GM21786 (cell line): ENCODE measurements at regions not wholly inside any gene's neighbourhood (a gene's known extent, or its start where the extent isn't known, plus 50 kb on each side); places are given as distances from the start of the nearest gene placed in this dataset.
"Not testable (repeated sequence)": the region's sequence is repeated elsewhere in the genome, so short reads cannot be mapped to it uniquely, and the experiment has no call there.

Experiments
- ATAC-seq: cut with Tn5 transposase; IDR thresholded peaks from one replicate; pipeline ENCODE4 v1.9.1; 2021; ENCODE audit not compliant: unreplicated experiment

- ATAC-seq, result no peak
Measured at GRCh38 chr13:71382285-71382684, 484.7 kb downstream of the DACH1 start.

GRCh38 chr13:71380191-71380590 lies 486.8 kb downstream of the DACH1 start:
- no peak for ATAC-seq

GRCh38 chr13:71378961-71379905 lies 487.8 kb downstream of the DACH1 start:
- ATAC-seq, result no peak

GRCh38 chr13:71374471-71375049 lies 492.4 kb downstream of the DACH1 start:
- no peak for ATAC-seq

GRCh38 chr13:71368336-71368735 lies 498.7 kb downstream of the DACH1 start:
- no peak for ATAC-seq

GRCh38 chr13:71360041-71360440 lies 507.0 kb downstream of the DACH1 start:
- ATAC-seq, result no peak

- no peak for ATAC-seq
Measured at GRCh38 chr13:71359641-71360040, 507.4 kb downstream of the DACH1 start.

GRCh38 chr13:71358218-71358617 lies 508.8 kb downstream of the DACH1 start:
- no peak for ATAC-seq

GRCh38 chr13:71355010-71355409 lies 512.0 kb downstream of the DACH1 start:
- ATAC-seq, result no peak

GRCh38 chr13:71350886-71351285 lies 516.1 kb downstream of the DACH1 start:
- ATAC-seq, result no peak

GRCh38 chr13:71345856-71346255 lies 521.1 kb downstream of the DACH1 start:
- ATAC-seq, result not testable (repeated sequence)

- no peak for ATAC-seq
Measured at GRCh38 chr13:71339736-71340135, 527.3 kb downstream of the DACH1 start.

- no peak for ATAC-seq
Measured at GRCh38 chr13:71339005-71339404, 528.0 kb downstream of the DACH1 start.

GRCh38 chr13:71338070-71338469 lies 528.9 kb downstream of the DACH1 start:
- ATAC-seq, result no peak

GRCh38 chr13:71327266-71327665 lies 539.7 kb downstream of the DACH1 start:
- no peak for ATAC-seq

GRCh38 chr13:71325556-71325955 lies 541.4 kb downstream of the DACH1 start:
- ATAC-seq, result no peak

- no peak for ATAC-seq
Measured at GRCh38 chr13:71323266-71323665, 543.7 kb downstream of the DACH1 start.

GRCh38 chr13:71320452-71320851 lies 546.6 kb downstream of the DACH1 start:
- no peak for ATAC-seq

- ATAC-seq, result no peak
Measured at GRCh38 chr13:71316792-71317363, 550.1 kb downstream of the DACH1 start.

GRCh38 chr13:71312923-71313322 lies 554.1 kb downstream of the DACH1 start:
- no peak for ATAC-seq

GRCh38 chr13:71309905-71310304 lies 557.1 kb downstream of the DACH1 start:
- ATAC-seq, result peak; percentile 37

- ATAC-seq, result no peak
Measured at GRCh38 chr13:71306821-71307220, 560.2 kb downstream of the DACH1 start.
